Body of pancreas (tissue), 4 donors: ENCODE measurements at regions not wholly inside any gene's neighbourhood (a gene's known extent, or its start where the extent isn't known, plus 50 kb on each side); places are given as distances from the start of the nearest gene placed in this dataset.

Experiments used
- ATAC-seq: fragments of 150-250 bp; one replicate; pipeline ENCODE4 v1.9.1; 2016
- DNase-seq, 4 donors: peaks; one replicate each; pipeline ENCODE4 v3.0.0-alpha.2; 2019
- H3K27ac ChIP-seq, 4 donors: fragments of 200-600 bp; sonication (generic); 1 replicate in 3 of 4; 2 replicates in 1 of 4; pipeline versions ENCODE4 v1.5.1 to v1.6.1; 2016 to 2019; ENCODE audit warnings: mild to moderate bottlenecking in 1 of 4, mixed read lengths in 1 of 4, moderate library complexity in 1 of 4
- H3K27me3 ChIP-seq, 2 donors: fragments of 200-600 bp; sonication (generic); one replicate each; pipeline ENCODE4 v1.6.0; 2016; ENCODE audit warnings: mild to moderate bottlenecking in 1 of 2
- H3K36me3 ChIP-seq, 2 donors: fragments of 200-600 bp; sonication (generic); replicated peaks in 1 of 2; 2 replicates each; pipeline ENCODE4 v1.5.1; 2016; ENCODE audit warnings: low read depth in 2 of 2; ENCODE audit not compliant: insufficient read depth in 1 of 2
- H3K4me1 ChIP-seq: fragments of 200-600 bp; sonication (generic); one replicate; pipeline ENCODE4 v1.6.0; 2016
- H3K4me3 ChIP-seq, 2 donors: fragments of 200-600 bp; sonication (generic); 1 replicate in 1 of 2; 2 replicates in 1 of 2; pipeline ENCODE4 v1.5.1; 2016 to 2019
- H3K9me3 ChIP-seq, 3 donors: fragments of 200-600 bp; sonication (generic); 1 replicate in 2 of 3; 2 replicates in 1 of 3; pipeline ENCODE4 v1.5.1; 2016
- CTCF ChIP-seq, 7 experiments: fragments of 450-650 bp in 4 of 7; fragments of 200-600 bp in 3 of 7; sonication (generic) in 3 of 7; IDR thresholded peaks; one replicate each; pipeline ENCODE4 v1.5.1; 2016 to 2019; ENCODE audit warnings: antibody characterized with exemption in 7 of 7
- POLR2A ChIP-seq, 3 donors: fragments of 450-650 bp; IDR thresholded peaks; one replicate each; pipeline ENCODE4 v1.6.1; 2016; ENCODE audit warnings: antibody characterized with exemption in 3 of 3, mild to moderate bottlenecking in 2 of 3
- WGBS, 2 donors: methylation state at CpG; one replicate each; pipeline ENCODE4 v1.1.5; 2017; 5-methylcytosine and 5-hydroxymethylcytosine counted together
- intact Hi-C: fragments of 100-400 bp; cut with DNase I; formaldehyde crosslinking; loops from one replicate; pipeline ENCODE4 v1.15.1; 2023

GRCh38 chr14:54221971-54222370 lies 174.8 kb upstream of the CDKN3 start:
- Histone ChIP-seq H3K4me3 (no peak overlapping the region), H3K27ac (no peak overlapping the region), H3K36me3 (no peaks in the 10 kb centered on the region), H3K27me3 (peaks cover 5 to 8% of the 10 kb centered on the region in 2 donors), H3K4me1 (peaks cover 12% of the 10 kb centered on the region), H3K9me3 (no peaks in the 10 kb centered on the region)
- no peak for ATAC-seq
- no peak for DNase-seq
- 86% methylated on average over 4 of the region's 4 CpGs for WGBS, 2 donors
- no peak for TF ChIP-seq CTCF (IDR thresholded peaks at IDR 0.05)
- no peak for TF ChIP-seq POLR2A (IDR thresholded peaks at IDR 0.05)
- intact Hi-C loops = no loop called here

GRCh38 chr14:54223831-54224402 lies 172.9 kb upstream of the CDKN3 start:
- no peak overlapping the region for H3K27ac ChIP-seq
- no peaks in the 10 kb centered on the region for H3K36me3 ChIP-seq
- no peak for TF ChIP-seq CTCF (IDR thresholded peaks at IDR 0.05)
- no peak for TF ChIP-seq POLR2A (IDR thresholded peaks at IDR 0.05)
- no peaks in the 10 kb centered on the region for H3K9me3 ChIP-seq
- H3K27me3 ChIP-seq = peaks cover 5 to 8% of the 10 kb centered on the region in 2 donors
- DNase-seq (no peak), ATAC-seq (no peak)
- intact Hi-C loops = no loop called here
- H3K4me1 ChIP-seq = peaks cover 12% of the 10 kb centered on the region
- H3K4me3 ChIP-seq = no peak overlapping the region
- 60 to 67% methylated on average over 5 of the region's 5 CpGs for WGBS, 2 donors

GRCh38 chr14:54225457-54226060 lies 171.2 kb upstream of the CDKN3 start:
- no peak for ATAC-seq
- Histone ChIP-seq H3K4me3 (no peak overlapping the region), H3K27ac (no peak overlapping the region), H3K36me3 (no peaks in the 10 kb centered on the region), H3K27me3 (peaks cover 0 to 5% of the 10 kb centered on the region in 2 donors), H3K4me1 (peaks cover 6% of the 10 kb centered on the region), H3K9me3 (no peaks in the 10 kb centered on the region)
- TF ChIP-seq CTCF (IDR thresholded peaks at IDR 0.05) (no peak), POLR2A (IDR thresholded peaks at IDR 0.05) (no peak)
- no peak for DNase-seq
- intact Hi-C loops = no loop called here
- WGBS, 2 donors = 13 to 14% methylated on average over 7 of the region's 7 CpGs

- Histone ChIP-seq H3K27ac (no peak overlapping the region), H3K27me3 (peaks cover 0 to 3% of the 10 kb centered on the region in 2 donors), H3K4me3 (no peak overlapping the region), H3K4me1 (peaks cover under 1% of the 10 kb centered on the region), H3K9me3 (no peaks in the 10 kb centered on the region), H3K36me3 (no peaks in the 10 kb centered on the region)
- no peak for DNase-seq
- no peak for ATAC-seq
- WGBS, 2 donors = 64 to 76% methylated on average over 2 of the region's 2 CpGs
- intact Hi-C loops = no loop called here
- no peak for TF ChIP-seq CTCF (IDR thresholded peaks at IDR 0.05)
- TF ChIP-seq POLR2A (IDR thresholded peaks at IDR 0.05) = no peak
Observed at GRCh38 chr14:54226103-54226502, 170.7 kb upstream of the CDKN3 start.

- no peaks in the 10 kb centered on the region for H3K36me3 ChIP-seq
- no peak overlapping the region for H3K4me3 ChIP-seq
- TF ChIP-seq CTCF (IDR thresholded peaks at IDR 0.05) (no peak), POLR2A (IDR thresholded peaks at IDR 0.05) (no peak)
- intact Hi-C loops = no loop called here
- no peaks in the 10 kb centered on the region for H3K9me3 ChIP-seq
- ATAC-seq (no peak), DNase-seq (no peak)
- no peaks in the 10 kb centered on the region for H3K4me1 ChIP-seq
- 76 to 81% methylated on average over 2 of the region's 2 CpGs for WGBS, 2 donors
- no peak overlapping the region for H3K27ac ChIP-seq
- no peaks in the 10 kb centered on the region for H3K27me3 ChIP-seq
Observed at GRCh38 chr14:54226558-54226957, 170.2 kb upstream of the CDKN3 start.
